ENCODE measurements at regions not wholly inside any gene's neighbourhood (a gene's known extent, or its start where the extent isn't known, plus 50 kb on each side); places are given as distances from the start of the nearest gene placed in this dataset.
"Not testable (repeated sequence)": the region's sequence is repeated elsewhere in the genome, so short reads cannot be mapped to it uniquely, and the experiment has no call there.

DNA sequence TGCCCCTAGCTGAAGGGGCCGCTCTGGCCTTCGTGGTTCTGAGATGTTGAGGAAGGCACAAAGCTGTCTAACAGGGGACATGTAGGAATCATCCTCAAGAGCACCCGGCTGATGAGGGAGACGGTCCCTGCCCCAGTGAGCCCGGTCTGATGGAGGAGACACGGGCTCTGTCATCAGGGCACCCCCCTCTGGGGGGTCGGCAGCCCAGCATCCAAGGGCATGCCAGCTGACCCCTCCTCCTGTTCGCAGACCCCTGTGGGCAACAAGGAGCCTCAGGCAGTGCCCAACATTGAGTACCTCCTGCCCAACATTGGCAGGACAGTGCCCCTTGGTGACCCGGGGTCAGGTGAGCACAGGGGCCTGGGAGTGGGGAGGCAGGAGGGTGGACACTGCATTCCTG is 128.9 kb downstream of the ZNF267 start:
- not testable (repeated sequence) for TF ChIP-seq CTCF (conservative IDR thresholded peaks at IDR 0.05 in 1 of 2, IDR thresholded peaks at IDR 0.05 in 1 of 2; ENCODE audit: extremely low read depth in 1 of 2, insufficient read depth in 1 of 2, low read depth in 1 of 2, low read length in 2 of 2); EZH2 (IDR thresholded peaks at IDR 0.05; ENCODE audit: borderline replicate concordance, low read length)
